ENCODE measurements at regions not wholly inside any gene's neighbourhood (a gene's known extent, or its start where the extent isn't known, plus 50 kb on each side); places are given as distances from the start of the nearest gene placed in this dataset.
"Not testable (repeated sequence)": the region's sequence is repeated elsewhere in the genome, so short reads cannot be mapped to it uniquely, and the experiment has no call there.

GRCh38 chr5:130331332-130331731 lies 427.1 kb downstream of the CHSY3 start:
- no peak for DNase-seq (ENCODE audit: low read depth in 2 of 2)

GRCh38 chr5:130324953-130325671 lies 420.8 kb downstream of the CHSY3 start:
- DNase-seq (ENCODE audit: low read depth in 2 of 2), result no peak

- no peak for DNase-seq (ENCODE audit: low read depth in 2 of 2)
Observed at GRCh38 chr5:130323804-130324454, 419.7 kb downstream of the CHSY3 start.

- no peak for DNase-seq (ENCODE audit: low read depth in 2 of 2)
Observed at GRCh38 chr5:130321931-130322330, 417.7 kb downstream of the CHSY3 start.

GRCh38 chr5:130316971-130317680 lies 412.9 kb downstream of the CHSY3 start:
- no peak for DNase-seq (ENCODE audit: low read depth in 2 of 2)

- no peak for DNase-seq (ENCODE audit: low read depth in 2 of 2)
Observed at GRCh38 chr5:130295235-130295634, 391.0 kb downstream of the CHSY3 start.

GRCh38 chr5:130294798-130295197 lies 390.5 kb downstream of the CHSY3 start:
- DNase-seq (ENCODE audit: low read depth in 2 of 2), result not testable (repeated sequence)

- no peak for DNase-seq (ENCODE audit: low read depth in 2 of 2)
Observed at GRCh38 chr5:130290219-130290618, 386.0 kb downstream of the CHSY3 start.

GRCh38 chr5:130289132-130290088 lies 385.1 kb downstream of the CHSY3 start:
- no peak for DNase-seq (ENCODE audit: low read depth in 2 of 2)

GRCh38 chr5:130287438-130287837 lies 383.2 kb downstream of the CHSY3 start:
- no peak for DNase-seq (ENCODE audit: low read depth in 2 of 2)

GRCh38 chr5:130286971-130287370 lies 382.7 kb downstream of the CHSY3 start:
- no peak for DNase-seq (ENCODE audit: low read depth in 2 of 2)

- DNase-seq (ENCODE audit: low read depth in 2 of 2), result no peak
Observed at GRCh38 chr5:130282049-130282448, 377.8 kb downstream of the CHSY3 start.

GRCh38 chr5:130280528-130281217 lies 376.4 kb downstream of the CHSY3 start:
- no peak for DNase-seq (ENCODE audit: low read depth in 2 of 2)

GRCh38 chr5:130279386-130279785 lies 375.1 kb downstream of the CHSY3 start:
- DNase-seq (ENCODE audit: low read depth in 2 of 2), result no peak

GRCh38 chr5:130278136-130278535 lies 373.9 kb downstream of the CHSY3 start:
- DNase-seq (ENCODE audit: low read depth in 2 of 2), result no peak

- no peak for DNase-seq (ENCODE audit: low read depth in 2 of 2)
Observed at GRCh38 chr5:130277522-130277921, 373.3 kb downstream of the CHSY3 start.

GRCh38 chr5:130277002-130277401 lies 372.7 kb downstream of the CHSY3 start:
- DNase-seq (ENCODE audit: low read depth in 2 of 2), result no peak

- no peak for DNase-seq (ENCODE audit: low read depth in 2 of 2)
Observed at GRCh38 chr5:130272837-130273236, 368.6 kb downstream of the CHSY3 start.

GRCh38 chr5:130270786-130271185 lies 366.5 kb downstream of the CHSY3 start:
- DNase-seq (ENCODE audit: low read depth in 2 of 2), result no peak

GRCh38 chr5:130268489-130268888 lies 364.2 kb downstream of the CHSY3 start:
- no peak for DNase-seq (ENCODE audit: low read depth in 2 of 2)

GRCh38 chr5:130267926-130268325 lies 363.7 kb downstream of the CHSY3 start:
- DNase-seq (ENCODE audit: low read depth in 2 of 2), result no peak

Measured in stimulated activated CD4-positive, alpha-beta T cell treated with anti-CD3 and anti-CD28 coated beads, Interleukin-12 subunit alpha, Interleukin-12 subunit beta, amount 100 ng/mL, for 24 hours (primary cell).